Gastroesophageal sphincter (tissue), 3 donors: ENCODE measurements at regions not wholly inside any gene's neighbourhood (a gene's known extent, or its start where the extent isn't known, plus 50 kb on each side); places are given as distances from the start of the nearest gene placed in this dataset.

Experiments used
- CTCF ChIP-seq, 4 experiments: fragments of 200-600 bp in 2 of 4; fragments of 450-650 bp in 2 of 4; sonication (generic) in 1 of 4; IDR thresholded peaks; one replicate each; pipeline ENCODE4 v1.5.1; 2017 to 2019; ENCODE audit warnings: antibody characterized with exemption in 4 of 4, mild to moderate bottlenecking in 2 of 4, moderate library complexity in 2 of 4
- EP300 ChIP-seq: sonication (generic); formaldehyde crosslinking; IDR thresholded peaks from one replicate; pipeline ENCODE4 v1.6.1; 2017; ENCODE audit warnings: antibody characterized with exemption, mild to moderate bottlenecking

GRCh38 chr12:47367912-47368537, 288.3 kb upstream of the AMIGO2 start:
- TF ChIP-seq CTCF (IDR thresholded peaks at IDR 0.05) (no peak), EP300 (no peak)
